Astrocyte of the cerebellum (primary cell): ENCODE measurements at regions not wholly inside any gene's neighbourhood (a gene's known extent, or its start where the extent isn't known, plus 50 kb on each side); places are given as distances from the start of the nearest gene placed in this dataset.

Source experiments
- DNase-seq: peaks from one replicate; pipeline ENCODE4 v3.0.0-alpha.2; 2011; ENCODE audit warnings: low read depth
- H3K4me3 ChIP-seq: 2 replicates; pipeline ENCODE4 v1.5.1; 2011; ENCODE audit warnings: mild to moderate bottlenecking, low read depth, low read length, moderate library complexity
- in situ Hi-C: cut with HindIII; loops from 2 replicates; pipeline ENCODE4 v1.10.0; 2017; ENCODE audit warnings: low sequenced_read_pairs
- TF ChIP-seq, protein P1 (sequence below): IDR thresholded peaks from 2 replicates; pipeline ENCODE4 v1.5.1; 2012; ENCODE audit warnings: low read length, low read depth, moderate library complexity, mild to moderate bottlenecking; ENCODE audit errors: missing control alignments

DNA sequence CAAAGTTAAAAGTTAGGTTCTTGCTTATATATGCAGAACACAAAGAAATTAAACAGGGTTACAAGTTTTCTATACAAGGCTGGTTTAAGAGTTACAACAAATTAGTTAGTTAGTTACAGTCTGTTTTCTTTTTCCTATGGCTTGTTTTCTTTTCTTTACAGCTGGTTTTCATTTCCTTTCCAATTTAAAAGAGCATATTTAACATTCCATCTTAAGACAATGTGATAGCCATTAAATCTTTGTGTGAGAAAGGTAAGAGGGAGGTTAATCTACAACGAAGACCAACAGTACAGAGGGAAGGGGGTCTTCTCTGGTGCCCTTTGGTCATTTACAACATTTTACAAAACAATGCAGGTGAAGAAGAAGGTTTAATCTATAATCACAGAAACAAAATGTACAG is 290.6 kb downstream of the ZNF674 start:
- in situ Hi-C loops, result no loop called here
- DNase-seq, result no peak
- no peak overlapping the region for H3K4me3 ChIP-seq
- TF ChIP-seq, protein P1, sequence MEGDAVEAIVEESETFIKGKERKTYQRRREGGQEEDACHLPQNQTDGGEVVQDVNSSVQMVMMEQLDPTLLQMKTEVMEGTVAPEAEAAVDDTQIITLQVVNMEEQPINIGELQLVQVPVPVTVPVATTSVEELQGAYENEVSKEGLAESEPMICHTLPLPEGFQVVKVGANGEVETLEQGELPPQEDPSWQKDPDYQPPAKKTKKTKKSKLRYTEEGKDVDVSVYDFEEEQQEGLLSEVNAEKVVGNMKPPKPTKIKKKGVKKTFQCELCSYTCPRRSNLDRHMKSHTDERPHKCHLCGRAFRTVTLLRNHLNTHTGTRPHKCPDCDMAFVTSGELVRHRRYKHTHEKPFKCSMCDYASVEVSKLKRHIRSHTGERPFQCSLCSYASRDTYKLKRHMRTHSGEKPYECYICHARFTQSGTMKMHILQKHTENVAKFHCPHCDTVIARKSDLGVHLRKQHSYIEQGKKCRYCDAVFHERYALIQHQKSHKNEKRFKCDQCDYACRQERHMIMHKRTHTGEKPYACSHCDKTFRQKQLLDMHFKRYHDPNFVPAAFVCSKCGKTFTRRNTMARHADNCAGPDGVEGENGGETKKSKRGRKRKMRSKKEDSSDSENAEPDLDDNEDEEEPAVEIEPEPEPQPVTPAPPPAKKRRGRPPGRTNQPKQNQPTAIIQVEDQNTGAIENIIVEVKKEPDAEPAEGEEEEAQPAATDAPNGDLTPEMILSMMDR, result no peak

DNA sequence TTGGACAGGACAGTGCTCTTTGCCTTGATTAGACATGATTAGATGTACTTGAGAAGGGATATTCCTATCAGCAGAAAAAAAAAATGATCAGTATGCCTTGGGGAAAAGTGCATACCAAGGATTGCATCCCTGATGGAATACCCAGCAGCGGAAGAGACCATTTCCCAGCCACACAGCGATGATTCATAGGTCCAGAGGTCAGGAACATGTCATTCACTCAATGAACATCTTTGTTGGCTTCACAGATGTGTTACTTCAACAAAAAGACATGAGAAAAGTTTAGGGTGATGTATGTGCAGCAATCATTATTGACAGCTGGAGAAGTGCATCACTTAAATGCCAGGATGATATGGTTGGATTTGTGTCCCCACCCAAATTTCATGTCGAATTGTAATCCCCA is 293.5 kb downstream of the ZNF674 start:
- no peak overlapping the region for H3K4me3 ChIP-seq
- in situ Hi-C loops, result no loop called here
- DNase-seq, result no peak
- TF ChIP-seq, protein P1, result no peak

DNA sequence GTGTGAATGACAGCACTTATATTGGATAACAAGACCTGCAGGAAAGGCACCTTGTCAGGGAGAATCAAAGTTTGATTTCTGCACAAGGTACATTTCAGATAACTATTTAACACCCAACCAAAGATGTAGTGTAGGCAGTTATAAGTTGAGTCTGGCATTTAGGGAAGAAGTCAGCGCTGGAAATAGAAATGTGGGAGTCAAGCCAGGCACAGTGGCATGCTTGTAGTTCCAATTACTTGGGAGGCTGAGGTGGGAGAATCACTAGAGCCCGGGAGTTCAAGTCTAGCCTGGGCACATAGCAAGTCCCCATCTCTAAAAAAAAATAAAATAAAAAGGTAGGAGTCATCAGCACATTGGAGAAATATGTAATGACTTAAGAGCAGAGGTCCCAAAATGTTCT is 295.1 kb downstream of the ZNF674 start:
- in situ Hi-C loops, result no loop called here
- TF ChIP-seq, protein P1, result no peak
- DNase-seq, result no peak
- no peak overlapping the region for H3K4me3 ChIP-seq

DNA sequence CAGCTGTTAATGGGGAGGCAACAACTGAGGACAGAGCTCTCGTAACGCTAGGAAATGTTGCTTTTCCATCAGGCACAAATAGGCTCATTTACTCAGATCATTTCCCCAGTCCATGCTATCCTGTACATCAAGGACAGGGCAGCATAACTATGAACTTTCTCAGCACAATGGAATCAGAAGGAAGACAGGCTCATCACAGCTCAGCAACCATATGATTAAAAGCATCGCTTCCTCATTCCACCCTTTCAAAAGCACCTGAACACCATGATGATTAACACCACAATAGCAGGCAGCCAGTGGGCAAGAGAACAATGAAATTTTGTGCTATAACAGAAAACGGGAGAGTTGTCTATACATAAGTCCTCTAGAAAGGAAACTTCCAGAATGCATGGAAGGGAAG is 297.8 kb downstream of the ZNF674 start:
- TF ChIP-seq, protein P1, result no peak
- in situ Hi-C loops, result no loop called here
- no peak for DNase-seq
- H3K4me3 ChIP-seq, result no peak overlapping the region

- H3K4me3 ChIP-seq, result no peak overlapping the region
- DNase-seq, result no peak
- in situ Hi-C loops, result no loop called here
- TF ChIP-seq, protein P1, result no peak
Measured at GRCh38 chrX:46244451-46244850, 300.8 kb downstream of the ZNF674 start.

DNA sequence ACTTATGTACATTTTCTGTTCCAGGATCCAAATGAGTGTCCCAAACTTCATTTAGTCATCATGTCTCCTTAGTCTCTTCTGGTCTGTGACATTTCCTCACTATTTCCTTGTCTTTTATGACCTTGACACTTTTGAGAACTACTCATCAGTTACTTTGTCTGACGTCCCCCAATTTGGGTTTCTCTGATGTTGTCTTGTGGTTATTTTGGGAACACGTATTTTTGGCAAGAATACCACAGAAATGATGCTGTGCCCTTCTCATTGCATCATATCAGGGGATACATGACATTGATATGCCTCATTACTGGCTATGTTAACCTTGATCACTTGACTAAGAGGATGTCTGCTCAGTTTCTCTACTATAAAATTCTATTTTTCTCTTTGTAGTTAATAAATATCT is 308.8 kb downstream of the ZNF674 start:
- in situ Hi-C loops, result no loop called here
- TF ChIP-seq, protein P1, result no peak
- DNase-seq, result no peak
- H3K4me3 ChIP-seq, result no peak overlapping the region

GRCh38 chrX:46235778-46236177 is 309.4 kb downstream of the ZNF674 start:
- TF ChIP-seq, protein P1, result no peak
- DNase-seq, result no peak
- in situ Hi-C loops, result no loop called here
- H3K4me3 ChIP-seq, result no peak overlapping the region
